Trophoblast cell (in vitro differentiated cells and primary cell): ENCODE measurements at regions not wholly inside any gene's neighbourhood (a gene's known extent, or its start where the extent isn't known, plus 50 kb on each side); places are given as distances from the start of the nearest gene placed in this dataset.

Source experiments
- DNase-seq, 2 donors: peaks; one replicate each; pipeline ENCODE4 v3.0.0-alpha.2; 2016
- H2AFZ ChIP-seq: 2 replicates; pipeline ENCODE4 v1.6.1; 2013; ENCODE audit warnings: low read length, moderate library complexity, mild to moderate bottlenecking; ENCODE audit not compliant: insufficient read depth, poor library complexity
- H2AK5ac ChIP-seq: 2 replicates; pipeline ENCODE4 v1.6.1; 2013; ENCODE audit warnings: mild to moderate bottlenecking, low read length
- H2BK120ac ChIP-seq: 2 replicates; pipeline ENCODE4 v1.6.1; 2013; ENCODE audit warnings: low read length, mild to moderate bottlenecking, moderate library complexity; ENCODE audit not compliant: insufficient read depth, poor library complexity
- H2BK12ac ChIP-seq: 2 replicates; pipeline ENCODE4 v1.6.1; 2013; ENCODE audit warnings: mild to moderate bottlenecking, low read length, moderate library complexity
- H2BK5ac ChIP-seq: 2 replicates; pipeline ENCODE4 v1.6.1; 2013; ENCODE audit warnings: low read length, low read depth, moderate library complexity, mild to moderate bottlenecking; ENCODE audit not compliant: poor library complexity
- H3K14ac ChIP-seq: 2 replicates; pipeline ENCODE4 v1.6.1; 2013; ENCODE audit warnings: mild to moderate bottlenecking, low read length
- H3K18ac ChIP-seq: 2 replicates; pipeline ENCODE4 v1.6.1; 2013; ENCODE audit warnings: mild to moderate bottlenecking, low read length
- H3K23ac ChIP-seq: 2 replicates; pipeline ENCODE4 v1.6.1; 2013; ENCODE audit warnings: low read length
- H3K27ac ChIP-seq: 2 replicates; pipeline ENCODE4 v1.5.1; 2013; ENCODE audit warnings: low read depth, mild to moderate bottlenecking, inconsistent platforms, low read length, moderate library complexity
- H3K27me3 ChIP-seq: 2 replicates; pipeline ENCODE4 v1.6.1; 2013; ENCODE audit warnings: inconsistent platforms, mild to moderate bottlenecking, low read length, moderate library complexity; ENCODE audit not compliant: insufficient read depth
- H3K36me3 ChIP-seq, 2 experiments: 1 replicate in 1 of 2; 2 replicates in 1 of 2; pipeline ENCODE4 v1.6.1; 2013; ENCODE audit warnings: low read length in 2 of 2, mild to moderate bottlenecking in 2 of 2, moderate library complexity in 1 of 2; ENCODE audit not compliant: insufficient read depth in 2 of 2, control insufficient read depth in 1 of 2
- H3K4ac ChIP-seq: 2 replicates; pipeline ENCODE4 v1.6.1; 2013; ENCODE audit warnings: low read depth, mild to moderate bottlenecking, low read length, moderate library complexity
- H3K4me1 ChIP-seq, 2 experiments: 1 replicate in 1 of 2; 2 replicates in 1 of 2; pipeline ENCODE4 v1.6.1; 2013; ENCODE audit warnings: low read length in 2 of 2, mild to moderate bottlenecking in 2 of 2, moderate library complexity in 1 of 2; ENCODE audit not compliant: insufficient read depth in 2 of 2, control insufficient read depth in 1 of 2
- H3K4me2 ChIP-seq: 2 replicates; pipeline ENCODE4 v1.6.1; 2013; ENCODE audit warnings: inconsistent platforms, mild to moderate bottlenecking, low read length, moderate library complexity
- H3K4me3 ChIP-seq: 2 replicates; pipeline ENCODE4 v1.5.1; 2013; ENCODE audit warnings: mild to moderate bottlenecking, low read depth, low read length, inconsistent platforms
- H3K79me1 ChIP-seq: one replicate; pipeline ENCODE4 v1.6.1; 2013; ENCODE audit warnings: low read length
- H3K79me2 ChIP-seq: 2 replicates; pipeline ENCODE4 v1.6.1; 2013; ENCODE audit warnings: low read length, mild to moderate bottlenecking; ENCODE audit not compliant: control insufficient read depth, insufficient read depth, poor library complexity
- H3K9ac ChIP-seq: 2 replicates; pipeline ENCODE4 v1.6.1; 2013; ENCODE audit warnings: mild to moderate bottlenecking, low read length
- H3K9me3 ChIP-seq: 2 replicates; pipeline ENCODE4 v1.6.1; 2013; ENCODE audit warnings: low read depth, mild to moderate bottlenecking, control low read depth, inconsistent platforms, low read length; ENCODE audit not compliant: insufficient read depth
- H4K12ac ChIP-seq: 2 replicates; pipeline ENCODE4 v1.6.1; 2013; ENCODE audit warnings: low read depth, mild to moderate bottlenecking, low read length, moderate library complexity
- H4K8ac ChIP-seq: 2 replicates; pipeline ENCODE4 v1.6.1; 2013; ENCODE audit warnings: low read depth, mild to moderate bottlenecking, low read length, moderate library complexity
- H4K91ac ChIP-seq: one replicate; pipeline ENCODE4 v1.6.1; 2013; ENCODE audit warnings: low read depth, mild to moderate bottlenecking, low read length, moderate library complexity
- WGBS: extraction: QIAGEN DNeasy Blood & Tissue Kit; methylation state at CpG from one replicate; pipeline ENCODE4 v1.1.7; 2013; ENCODE audit warnings: missing lambda C conversion rate; ENCODE audit not compliant: insufficient read length, insufficient coverage; ENCODE audit errors: extremely low coverage; 5-methylcytosine and 5-hydroxymethylcytosine counted together

DNA sequence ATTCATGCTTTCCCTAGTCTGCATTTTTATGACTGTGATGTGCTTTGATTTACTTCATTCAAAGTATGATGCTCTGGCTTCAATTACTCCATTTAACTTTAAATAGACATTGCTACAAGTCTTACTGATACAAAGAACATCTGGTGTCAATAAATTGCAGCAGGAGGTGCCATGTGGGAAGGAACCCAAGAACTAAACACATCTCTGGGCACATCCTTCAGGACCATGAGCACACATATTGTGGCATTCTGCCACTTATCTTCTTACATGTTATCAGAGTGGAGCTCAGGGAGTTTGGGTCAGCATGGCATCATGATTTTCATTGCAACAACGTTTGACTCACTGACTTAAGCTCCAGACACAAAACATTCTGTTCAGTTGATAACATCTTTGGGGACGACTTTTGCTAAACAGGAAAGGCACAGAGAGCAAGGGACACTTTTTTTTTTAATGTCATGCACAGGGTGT lies 227.0 kb downstream of the DKK1 start:
- Histone ChIP-seq H3K9me3 (no peaks in the 10 kb centered on the region), H3K27ac (no peak overlapping the region), H3K23ac (no peak overlapping the region), H3K4ac (no peak overlapping the region), H3K79me1 (peaks cover 2% of the 10 kb centered on the region), H3K14ac (no peak overlapping the region), H2BK12ac (peak overlapping the region; percentile 55), H3K9ac (no peak overlapping the region), H2BK5ac (peak overlapping the region; percentile 39), H3K79me2 (no peaks in the 10 kb centered on the region), H3K36me3 (no peaks in the 10 kb centered on the region), H2BK120ac (peak overlapping the region; percentile 63), H2AK5ac (no peak overlapping the region), H3K4me2 (peak overlapping the region; percentile 7), H3K4me1 (peaks cover 3 to 8% of the 10 kb centered on the region in 2 experiments), H4K12ac (no peak overlapping the region), H3K4me3 (no peak overlapping the region), H4K91ac (no peak overlapping the region), H3K27me3 (no peaks in the 10 kb centered on the region), H4K8ac (no peak overlapping the region), H2AFZ (no peak overlapping the region), H3K18ac (no peak overlapping the region)
- WGBS = no CpG with 5 or more reads among the region's 2 CpGs
- no peak for DNase-seq

DNA sequence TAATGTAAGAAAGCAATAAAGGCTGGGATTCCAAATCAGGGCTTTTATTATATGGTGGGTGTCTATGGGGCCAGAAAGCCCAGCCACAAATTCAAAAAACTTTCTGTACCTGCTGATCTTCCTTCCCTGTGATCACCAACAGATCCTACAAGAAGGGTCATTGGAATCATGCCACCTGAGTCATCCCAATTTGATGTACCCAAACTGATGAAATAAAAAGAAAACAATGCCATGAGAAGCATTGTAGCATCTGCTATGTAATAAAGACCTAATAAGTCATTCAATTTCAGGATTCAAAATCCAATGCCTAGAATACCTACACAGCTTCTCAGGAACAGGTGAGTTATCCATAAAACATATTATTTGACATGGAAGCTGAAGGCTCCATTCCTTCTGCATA lies 228.8 kb downstream of the DKK1 start:
- no peak overlapping the region for H2AFZ ChIP-seq
- H3K79me1 ChIP-seq = peaks cover 2% of the 10 kb centered on the region
- H3K79me2 ChIP-seq = no peaks in the 10 kb centered on the region
- no peak overlapping the region for H2BK12ac ChIP-seq
- H2BK5ac ChIP-seq = no peak overlapping the region
- no peak overlapping the region for H3K23ac ChIP-seq
- no peak overlapping the region for H3K4me2 ChIP-seq
- no peak overlapping the region for H4K91ac ChIP-seq
- H2BK120ac ChIP-seq = no peak overlapping the region
- H4K12ac ChIP-seq = no peak overlapping the region
- H3K4me1 ChIP-seq = peaks cover 3 to 8% of the 10 kb centered on the region in 2 experiments
- DNase-seq = no peak
- no peaks in the 10 kb centered on the region for H3K27me3 ChIP-seq
- H3K4me3 ChIP-seq = no peak overlapping the region
- H3K27ac ChIP-seq = no peak overlapping the region
- no peak overlapping the region for H2AK5ac ChIP-seq
- H4K8ac ChIP-seq = no peak overlapping the region
- no peaks in the 10 kb centered on the region for H3K36me3 ChIP-seq
- no peak overlapping the region for H3K18ac ChIP-seq
- H3K9me3 ChIP-seq = no peaks in the 10 kb centered on the region
- H3K14ac ChIP-seq = no peak overlapping the region
- no peak overlapping the region for H3K4ac ChIP-seq
- no peak overlapping the region for H3K9ac ChIP-seq

DNA sequence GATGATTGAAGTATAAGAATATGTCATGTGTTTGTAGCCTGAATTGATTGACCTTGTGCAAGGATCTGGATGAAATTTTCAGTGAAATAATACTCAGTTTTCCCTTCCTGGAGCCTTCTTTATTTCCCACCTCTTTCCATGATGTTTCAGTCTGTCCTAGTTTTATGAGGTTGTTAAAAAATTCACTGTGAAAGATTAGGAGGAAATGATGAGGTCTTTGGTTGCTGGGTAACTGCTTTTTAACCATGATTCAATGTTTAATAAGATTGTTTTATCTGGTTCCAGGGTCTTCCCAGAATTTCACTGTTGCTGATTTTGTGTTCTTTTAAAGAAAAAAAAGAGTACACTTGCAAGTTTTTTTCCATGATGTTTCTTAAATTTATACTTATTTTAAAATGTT lies 221.5 kb downstream of the MBL2 start:
- H3K9ac ChIP-seq = no peak overlapping the region
- H4K91ac ChIP-seq = no peak overlapping the region
- H3K4me3 ChIP-seq = no peak overlapping the region
- no peaks in the 10 kb centered on the region for H3K27me3 ChIP-seq
- H2BK120ac ChIP-seq = no peak overlapping the region
- H4K12ac ChIP-seq = no peak overlapping the region
- H3K18ac ChIP-seq = no peak overlapping the region
- H3K27ac ChIP-seq = no peak overlapping the region
- no peak for DNase-seq
- H3K4me2 ChIP-seq = no peak overlapping the region
- H2AFZ ChIP-seq = no peak overlapping the region
- H2AK5ac ChIP-seq = no peak overlapping the region
- no peak overlapping the region for H3K14ac ChIP-seq
- no peaks in the 10 kb centered on the region for H3K9me3 ChIP-seq
- H4K8ac ChIP-seq = no peak overlapping the region
- no peaks in the 10 kb centered on the region for H3K4me1 ChIP-seq
- H3K36me3 ChIP-seq = no peaks in the 10 kb centered on the region
- H2BK12ac ChIP-seq = no peak overlapping the region
- H3K23ac ChIP-seq = no peak overlapping the region
- no peak overlapping the region for H2BK5ac ChIP-seq
- H3K79me1 ChIP-seq = no peaks in the 10 kb centered on the region
- no peak overlapping the region for H3K4ac ChIP-seq
- no peaks in the 10 kb centered on the region for H3K79me2 ChIP-seq

DNA sequence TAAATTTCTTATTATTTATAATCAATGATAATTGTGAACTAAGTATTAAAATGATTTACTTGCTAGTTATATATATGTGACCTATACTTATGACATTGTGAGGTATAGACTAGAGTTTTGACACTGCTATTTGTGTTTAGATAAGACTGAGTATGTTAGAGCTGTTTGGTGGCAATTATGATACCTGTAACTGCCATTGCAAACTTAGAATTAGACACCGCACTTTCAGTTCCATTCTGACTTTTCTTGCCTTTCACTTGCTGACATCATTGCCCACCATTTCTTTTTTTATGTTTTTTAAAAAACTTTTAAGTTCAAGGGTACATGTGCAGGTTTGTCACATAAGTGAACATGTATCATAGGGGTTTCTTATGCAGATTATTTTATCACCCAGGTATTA lies 214.5 kb downstream of the MBL2 start:
- H2AK5ac ChIP-seq = no peak overlapping the region
- no peak overlapping the region for H3K27ac ChIP-seq
- H3K18ac ChIP-seq = no peak overlapping the region
- H2AFZ ChIP-seq = no peak overlapping the region
- H3K9me3 ChIP-seq = no peaks in the 10 kb centered on the region
- no peak overlapping the region for H2BK120ac ChIP-seq
- H2BK12ac ChIP-seq = no peak overlapping the region
- H3K27me3 ChIP-seq = no peaks in the 10 kb centered on the region
- H4K91ac ChIP-seq = no peak overlapping the region
- no peak overlapping the region for H2BK5ac ChIP-seq
- H3K4me2 ChIP-seq = no peak overlapping the region
- no peak overlapping the region for H3K14ac ChIP-seq
- no peak overlapping the region for H3K9ac ChIP-seq
- H3K79me1 ChIP-seq = no peaks in the 10 kb centered on the region
- no peak for DNase-seq
- no CpG with 5 or more reads among the region's 1 CpG for WGBS
- H3K4me1 ChIP-seq = no peaks in the 10 kb centered on the region
- H3K36me3 ChIP-seq = no peaks in the 10 kb centered on the region
- no peak overlapping the region for H4K8ac ChIP-seq
- H3K23ac ChIP-seq = no peak overlapping the region
- H3K79me2 ChIP-seq = no peaks in the 10 kb centered on the region
- no peak overlapping the region for H4K12ac ChIP-seq
- H3K4me3 ChIP-seq = no peak overlapping the region
- H3K4ac ChIP-seq = no peak overlapping the region
